ENCODE measurements at regions not wholly inside any gene's neighbourhood (a gene's known extent, or its start where the extent isn't known, plus 50 kb on each side); places are given as distances from the start of the nearest gene placed in this dataset.

DNA sequence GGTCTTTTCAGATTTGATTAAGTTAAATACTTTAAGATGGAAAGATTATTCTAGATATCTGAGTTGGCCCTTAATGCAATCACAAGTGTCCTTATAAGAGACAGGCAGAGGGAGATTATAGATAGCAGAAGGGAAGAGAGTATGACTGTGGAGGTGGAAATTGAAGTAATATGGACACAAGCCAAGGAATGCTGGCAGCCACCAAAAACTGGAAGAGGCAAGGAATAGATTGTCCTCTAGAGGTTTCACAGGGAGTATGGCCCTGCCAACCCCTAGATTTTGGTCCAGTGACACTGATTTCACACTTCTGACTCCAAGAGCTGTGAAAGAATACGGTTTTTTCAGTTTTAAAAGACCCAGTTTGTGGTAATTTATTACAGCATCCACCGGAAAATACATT lies 1498.7 kb upstream of the CADM2 start (continued):
- TF ChIP-seq, protein P1, sequence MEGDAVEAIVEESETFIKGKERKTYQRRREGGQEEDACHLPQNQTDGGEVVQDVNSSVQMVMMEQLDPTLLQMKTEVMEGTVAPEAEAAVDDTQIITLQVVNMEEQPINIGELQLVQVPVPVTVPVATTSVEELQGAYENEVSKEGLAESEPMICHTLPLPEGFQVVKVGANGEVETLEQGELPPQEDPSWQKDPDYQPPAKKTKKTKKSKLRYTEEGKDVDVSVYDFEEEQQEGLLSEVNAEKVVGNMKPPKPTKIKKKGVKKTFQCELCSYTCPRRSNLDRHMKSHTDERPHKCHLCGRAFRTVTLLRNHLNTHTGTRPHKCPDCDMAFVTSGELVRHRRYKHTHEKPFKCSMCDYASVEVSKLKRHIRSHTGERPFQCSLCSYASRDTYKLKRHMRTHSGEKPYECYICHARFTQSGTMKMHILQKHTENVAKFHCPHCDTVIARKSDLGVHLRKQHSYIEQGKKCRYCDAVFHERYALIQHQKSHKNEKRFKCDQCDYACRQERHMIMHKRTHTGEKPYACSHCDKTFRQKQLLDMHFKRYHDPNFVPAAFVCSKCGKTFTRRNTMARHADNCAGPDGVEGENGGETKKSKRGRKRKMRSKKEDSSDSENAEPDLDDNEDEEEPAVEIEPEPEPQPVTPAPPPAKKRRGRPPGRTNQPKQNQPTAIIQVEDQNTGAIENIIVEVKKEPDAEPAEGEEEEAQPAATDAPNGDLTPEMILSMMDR (IDR thresholded peaks at IDR 0.05; ENCODE audit: low read depth, low read length, missing input control) = no peak
- TF ChIP-seq HNF4A (conservative IDR thresholded peaks at IDR 0.05) (no peak), SP1 (IDR thresholded peaks at IDR 0.05) (no peak), RXRA (IDR thresholded peaks at IDR 0.05) (no peak)
- TF ChIP-seq, protein P2, sequence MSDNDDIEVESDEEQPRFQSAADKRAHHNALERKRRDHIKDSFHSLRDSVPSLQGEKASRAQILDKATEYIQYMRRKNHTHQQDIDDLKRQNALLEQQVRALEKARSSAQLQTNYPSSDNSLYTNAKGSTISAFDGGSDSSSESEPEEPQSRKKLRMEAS (IDR thresholded peaks at IDR 0.05) = no peak

DNA sequence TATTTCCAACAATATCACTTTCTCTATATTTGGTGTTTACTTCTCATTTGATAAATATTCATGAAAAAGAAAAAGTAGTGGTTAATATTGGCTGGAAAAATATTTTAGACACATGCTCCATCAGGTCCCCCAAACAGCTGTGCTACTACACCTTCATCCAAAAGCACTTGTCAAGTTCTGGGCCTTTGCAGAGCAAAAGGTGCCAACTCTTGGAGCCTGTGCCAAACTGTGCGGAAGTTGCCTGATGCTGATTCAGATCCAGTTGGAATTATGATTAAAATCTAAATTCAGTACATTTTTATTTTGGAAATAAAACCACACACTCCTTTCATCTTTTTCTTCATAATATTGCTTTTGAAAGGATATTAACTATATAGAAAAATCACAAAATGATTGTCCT lies 1497.4 kb upstream of the CADM2 start:
- Histone ChIP-seq H3K4me1 (ENCODE audit: control insufficient read depth in 4 of 4, insufficient read depth in 4 of 4, low read length in 3 of 4) (no peaks in the 10 kb centered on the region), H3K27me3 (ENCODE audit: control insufficient read depth in 4 of 4, insufficient read depth in 4 of 4, low read length in 3 of 4) (no peaks in the 10 kb centered on the region), H3K9me3 (ENCODE audit: control insufficient read depth in 4 of 4, low read length in 3 of 4) (no peaks in the 10 kb centered on the region), H3K36me3 (ENCODE audit: control insufficient read depth in 4 of 4, insufficient read depth in 3 of 4, low read depth in 1 of 4, low read length in 3 of 4) (no peaks in the 10 kb centered on the region), H3K27ac (ENCODE audit: low read depth in 1 of 2, low read length in 2 of 2) (no peak overlapping the region), H3K4me3 (ENCODE audit: low read depth in 1 of 3, low read length in 3 of 3) (no peak overlapping the region), H3K9ac (ENCODE audit: low read depth in 1 of 2, low read length in 2 of 2) (no peak overlapping the region)
- no peak for DNase-seq (ENCODE audit: low spot score)
- TF ChIP-seq, protein P3, sequence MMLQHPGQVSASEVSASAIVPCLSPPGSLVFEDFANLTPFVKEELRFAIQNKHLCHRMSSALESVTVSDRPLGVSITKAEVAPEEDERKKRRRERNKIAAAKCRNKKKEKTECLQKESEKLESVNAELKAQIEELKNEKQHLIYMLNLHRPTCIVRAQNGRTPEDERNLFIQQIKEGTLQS (IDR thresholded peaks at IDR 0.05) = no peak
- TF ChIP-seq YY1 (IDR thresholded peaks at IDR 0.05) (no peak), HNF4A (conservative IDR thresholded peaks at IDR 0.05) (no peak), EGR1 (IDR thresholded peaks at IDR 0.05; ENCODE audit: low read depth in 2 of 2) (no peak), SP1 (IDR thresholded peaks at IDR 0.05) (no peak), RAD21 (IDR thresholded peaks at IDR 0.05) (no peak), RXRA (IDR thresholded peaks at IDR 0.05) (no peak), FOXA1 (IDR thresholded peaks at IDR 0.05) (no peak), FOXA2 (IDR thresholded peaks at IDR 0.05) (no peak), NR2F2 (IDR thresholded peaks at IDR 0.05) (no peak), JUND (IDR thresholded peaks at IDR 0.05) (no peak), GABPA (IDR thresholded peaks at IDR 0.05 in 1 of 2, conservative IDR thresholded peaks at IDR 0.05 in 1 of 2) (no peak), TAF1 (conservative IDR thresholded peaks at IDR 0.05) (no peak), HNF4G (IDR thresholded peaks at IDR 0.05) (no peak)
- TF ChIP-seq, protein P2 (IDR thresholded peaks at IDR 0.05) = no peak
- TF ChIP-seq, protein P4, sequence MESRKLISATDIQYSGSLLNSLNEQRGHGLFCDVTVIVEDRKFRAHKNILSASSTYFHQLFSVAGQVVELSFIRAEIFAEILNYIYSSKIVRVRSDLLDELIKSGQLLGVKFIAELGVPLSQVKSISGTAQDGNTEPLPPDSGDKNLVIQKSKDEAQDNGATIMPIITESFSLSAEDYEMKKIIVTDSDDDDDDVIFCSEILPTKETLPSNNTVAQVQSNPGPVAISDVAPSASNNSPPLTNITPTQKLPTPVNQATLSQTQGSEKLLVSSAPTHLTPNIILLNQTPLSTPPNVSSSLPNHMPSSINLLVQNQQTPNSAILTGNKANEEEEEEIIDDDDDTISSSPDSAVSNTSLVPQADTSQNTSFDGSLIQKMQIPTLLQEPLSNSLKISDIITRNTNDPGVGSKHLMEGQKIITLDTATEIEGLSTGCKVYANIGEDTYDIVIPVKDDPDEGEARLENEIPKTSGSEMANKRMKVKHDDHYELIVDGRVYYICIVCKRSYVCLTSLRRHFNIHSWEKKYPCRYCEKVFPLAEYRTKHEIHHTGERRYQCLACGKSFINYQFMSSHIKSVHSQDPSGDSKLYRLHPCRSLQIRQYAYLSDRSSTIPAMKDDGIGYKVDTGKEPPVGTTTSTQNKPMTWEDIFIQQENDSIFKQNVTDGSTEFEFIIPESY (IDR thresholded peaks at IDR 0.05) = no peak
- WGBS = 89% methylated on average over 1 of the region's 1 CpG

DNA sequence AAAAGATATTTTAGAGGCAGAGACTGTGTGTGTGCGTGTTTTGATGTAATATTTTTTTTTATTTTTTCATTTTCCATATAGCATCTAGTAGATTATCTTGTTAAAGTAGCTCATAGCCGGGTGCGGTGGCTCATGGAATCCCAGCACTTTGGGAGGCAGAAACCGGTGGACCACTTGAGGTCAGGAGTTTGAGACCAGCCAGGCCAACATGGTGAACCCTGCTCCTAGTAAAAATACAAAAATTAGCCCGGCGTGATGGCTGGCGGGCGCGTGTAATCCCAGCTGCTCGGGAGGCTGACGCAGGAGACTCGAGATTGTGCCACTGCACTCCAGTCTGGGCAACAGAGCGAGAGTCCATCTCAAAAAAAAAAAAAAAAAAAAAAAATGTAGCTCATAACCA lies 1481.2 kb upstream of the CADM2 start:
- no peak for TF ChIP-seq EGR1 (IDR thresholded peaks at IDR 0.05; ENCODE audit: low read depth in 2 of 2)
- no peak for TF ChIP-seq YY1 (IDR thresholded peaks at IDR 0.05)
- TF ChIP-seq FOXA2 (IDR thresholded peaks at IDR 0.05) = no peak
- TF ChIP-seq HNF4A (conservative IDR thresholded peaks at IDR 0.05) = no peak
- WGBS = 83% methylated on average over 13 of the region's 13 CpGs
- H3K9ac ChIP-seq (ENCODE audit: low read depth in 1 of 2, low read length in 2 of 2) = no peak overlapping the region
- H3K4me3 ChIP-seq (ENCODE audit: low read depth in 1 of 3, low read length in 3 of 3) = no peak overlapping the region
- H3K27ac ChIP-seq (ENCODE audit: low read depth in 1 of 2, low read length in 2 of 2) = no peak overlapping the region
- no peak for DNase-seq (ENCODE audit: low spot score)
- no peaks in the 10 kb centered on the region for H3K36me3 ChIP-seq (ENCODE audit: control insufficient read depth in 4 of 4, insufficient read depth in 3 of 4, low read depth in 1 of 4, low read length in 3 of 4)
- H3K27me3 ChIP-seq (ENCODE audit: control insufficient read depth in 4 of 4, insufficient read depth in 4 of 4, low read length in 3 of 4) = no peaks in the 10 kb centered on the region
- no peaks in the 10 kb centered on the region for H3K4me1 ChIP-seq (ENCODE audit: control insufficient read depth in 4 of 4, insufficient read depth in 4 of 4, low read length in 3 of 4)
- no peaks in the 10 kb centered on the region for H3K9me3 ChIP-seq (ENCODE audit: control insufficient read depth in 4 of 4, low read length in 3 of 4)

Data from liver (tissue), 8 donors.